Loucy (cell line): ENCODE measurements at regions not wholly inside any gene's neighbourhood (a gene's known extent, or its start where the extent isn't known, plus 50 kb on each side); places are given as distances from the start of the nearest gene placed in this dataset.

Experiments used
- H2AFZ ChIP-seq: fragments of 200-600 bp; sonication (generic); 2 replicates; pipeline ENCODE4 v1.6.0; 2016; ENCODE audit warnings: antibody characterized with exemption, mild to moderate bottlenecking, low read length, moderate library complexity
- H3F3A ChIP-seq: fragments of 200-600 bp; 2 replicates; pipeline ENCODE4 v1.6.0; 2016; ENCODE audit warnings: antibody characterized with exemption, low read depth, mild to moderate bottlenecking
- H3K27me3 ChIP-seq: fragments of 200-600 bp; sonication (generic); 2 replicates; pipeline ENCODE4 v1.6.1; 2014; ENCODE audit warnings: low read length, mild to moderate bottlenecking; ENCODE audit not compliant: insufficient read depth, poor library complexity, severe bottlenecking
- H3K36me3 ChIP-seq: fragments of 200-600 bp; sonication (generic); 2 replicates; pipeline ENCODE4 v1.6.1; 2016; ENCODE audit warnings: low read length; ENCODE audit not compliant: insufficient read depth
- H3K4me1 ChIP-seq: fragments of 200-600 bp; sonication (generic); 2 replicates; pipeline ENCODE4 v1.5.1; 2014; ENCODE audit warnings: low read length, mild to moderate bottlenecking; ENCODE audit not compliant: insufficient read depth, poor library complexity, severe bottlenecking
- H3K4me2 ChIP-seq: fragments of 200-600 bp; sonication (generic); 2 replicates; pipeline ENCODE4 v1.6.0; 2014; ENCODE audit warnings: antibody characterized with exemption, low read length, low read depth, mild to moderate bottlenecking; ENCODE audit not compliant: poor library complexity, severe bottlenecking
- H3K4me3 ChIP-seq: fragments of 200-600 bp; sonication (generic); 2 replicates; pipeline ENCODE4 v1.5.1; 2014; ENCODE audit warnings: low read length, mild to moderate bottlenecking, mixed read lengths; ENCODE audit not compliant: poor library complexity, severe bottlenecking
- H3K79me2 ChIP-seq: fragments of 200-600 bp; sonication (generic); 2 replicates; pipeline ENCODE4 v1.6.1; 2014; ENCODE audit warnings: low read length; ENCODE audit not compliant: insufficient read depth
- H3K9ac ChIP-seq: fragments of 200-600 bp; sonication (generic); 2 replicates; pipeline ENCODE4 v1.6.0; 2014; ENCODE audit warnings: mild to moderate bottlenecking, low read depth, low read length, moderate library complexity; ENCODE audit not compliant: poor library complexity, severe bottlenecking
- H3K9me2 ChIP-seq: fragments of 200-600 bp; sonication (generic); replicated peaks from 2 replicates; pipeline ENCODE4 v1.6.1; 2016; ENCODE audit warnings: low read depth, low read length, mixed read lengths
- H3K9me3 ChIP-seq: fragments of 200-600 bp; sonication (generic); 2 replicates; pipeline ENCODE4 v1.6.1; 2014; ENCODE audit warnings: mild to moderate bottlenecking, antibody characterized with exemption, low read length, low read depth; ENCODE audit not compliant: insufficient read depth
- H4K20me1 ChIP-seq: fragments of 200-600 bp; sonication (generic); 2 replicates; pipeline ENCODE4 v1.6.0; 2014; ENCODE audit warnings: antibody characterized with exemption, low read length, mild to moderate bottlenecking; ENCODE audit not compliant: insufficient read depth, poor library complexity, severe bottlenecking
- CTCF ChIP-seq: fragments of 200-600 bp; sonication (generic); conservative IDR thresholded peaks from 2 replicates; pipeline ENCODE4 v1.5.1; 2014; ENCODE audit warnings: mild to moderate bottlenecking, antibody characterized with exemption, low read length
- EZH2phosphoT487 ChIP-seq: fragments of 200-600 bp; IDR thresholded peaks from 2 replicates; pipeline ENCODE4 v1.6.1; 2018; ENCODE audit warnings: antibody characterized with exemption, mild to moderate bottlenecking, moderate library complexity, borderline replicate concordance

- Histone ChIP-seq H3K27me3 (no peaks in the 10 kb centered on the region), H3K9ac (no peak overlapping the region), H4K20me1 (no peaks in the 10 kb centered on the region), H3K4me1 (no peaks in the 10 kb centered on the region), H3K9me2 (no peaks in the 10 kb centered on the region), H3K79me2 (no peaks in the 10 kb centered on the region), H3K4me2 (no peak overlapping the region), H3K4me3 (no peak overlapping the region), H2AFZ (no peak overlapping the region), H3K36me3 (no peaks in the 10 kb centered on the region), H3F3A (no peaks in the 10 kb centered on the region), H3K9me3 (no peaks in the 10 kb centered on the region)
- TF ChIP-seq EZH2phosphoT487 = no peak
- no peak for TF ChIP-seq CTCF
Measured at GRCh38 chr1:239819756-239820250, 271.9 kb upstream of the FMN2 start.

- TF ChIP-seq EZH2phosphoT487 = no peak
- TF ChIP-seq CTCF = no peak
- H3K9me3 ChIP-seq = no peaks in the 10 kb centered on the region
- no peaks in the 10 kb centered on the region for H3K4me1 ChIP-seq
- H2AFZ ChIP-seq = no peak overlapping the region
- H4K20me1 ChIP-seq = no peaks in the 10 kb centered on the region
- no peak overlapping the region for H3K4me3 ChIP-seq
- H3K9me2 ChIP-seq = no peaks in the 10 kb centered on the region
- H3F3A ChIP-seq = no peaks in the 10 kb centered on the region
- no peaks in the 10 kb centered on the region for H3K27me3 ChIP-seq
- no peak overlapping the region for H3K4me2 ChIP-seq
- no peaks in the 10 kb centered on the region for H3K36me3 ChIP-seq
- no peak overlapping the region for H3K9ac ChIP-seq
- H3K79me2 ChIP-seq = no peaks in the 10 kb centered on the region
Measured at GRCh38 chr1:239823852-239824251, 267.8 kb upstream of the FMN2 start.

- no peak overlapping the region for H3K9ac ChIP-seq
- TF ChIP-seq EZH2phosphoT487 (no peak), CTCF (no peak)
- H3F3A ChIP-seq = no peaks in the 10 kb centered on the region
- H3K9me3 ChIP-seq = no peaks in the 10 kb centered on the region
- H3K27me3 ChIP-seq = no peaks in the 10 kb centered on the region
- H2AFZ ChIP-seq = no peak overlapping the region
- H3K4me1 ChIP-seq = no peaks in the 10 kb centered on the region
- H3K4me3 ChIP-seq = no peak overlapping the region
- H3K79me2 ChIP-seq = no peaks in the 10 kb centered on the region
- no peaks in the 10 kb centered on the region for H3K36me3 ChIP-seq
- H3K4me2 ChIP-seq = no peak overlapping the region
- H3K9me2 ChIP-seq = no peaks in the 10 kb centered on the region
- no peaks in the 10 kb centered on the region for H4K20me1 ChIP-seq
Measured at GRCh38 chr1:239826211-239826610, 265.5 kb upstream of the FMN2 start.
